Heart right ventricle (tissue), 16 donors: ENCODE measurements at regions not wholly inside any gene's neighbourhood (a gene's known extent, or its start where the extent isn't known, plus 50 kb on each side); places are given as distances from the start of the nearest gene placed in this dataset.
A peak's percentile ranks its signal among the peaks of the same experiment; 100 is the strongest.
"Not testable (repeated sequence)": the region's sequence is repeated elsewhere in the genome, so short reads cannot be mapped to it uniquely, and the experiment has no call there.

Experiments used
- ATAC-seq, 8 donors: fragments of 200-7000 bp; cut with Tn5 transposase; one replicate each; pipeline ENCODE4 v1.9.1; 2020; ENCODE audit warnings: mild to moderate bottlenecking in 8 of 8, moderate library complexity in 8 of 8, moderate number of reproducible peaks in 1 of 8
- DNase-seq, 2 donors: peaks; one replicate each; pipeline ENCODE4 v3.0.0-alpha.2; 2020
- H3K27ac ChIP-seq, 10 donors: fragments of 200-600 bp; sonication (generic) in 2 of 10; one replicate each; pipeline versions ENCODE4 v1.5.0 to v1.8.0; 2020 to 2022; ENCODE audit warnings: mild to moderate bottlenecking in 3 of 10
- H3K27me3 ChIP-seq, 7 donors: fragments of 200-600 bp; one replicate each; pipeline ENCODE4 v1.8.0; 2021 to 2022; ENCODE audit warnings: mild to moderate bottlenecking in 2 of 7
- H3K36me3 ChIP-seq, 9 donors: fragments of 200-600 bp; sonication (generic) in 1 of 9; one replicate each; pipeline versions ENCODE4 v1.5.0 to v1.8.0; 2020 to 2022; ENCODE audit warnings: mild to moderate bottlenecking in 2 of 9
- H3K4me1 ChIP-seq, 9 donors: fragments of 200-600 bp; sonication (generic) in 1 of 9; one replicate each; pipeline versions ENCODE4 v1.5.0 to v1.8.0; 2020 to 2022; ENCODE audit warnings: mild to moderate bottlenecking in 4 of 9
- H3K4me3 ChIP-seq, 10 donors: fragments of 200-600 bp; sonication (generic) in 2 of 10; one replicate each; pipeline versions ENCODE4 v1.5.0 to v1.8.0; 2020 to 2022; ENCODE audit warnings: mild to moderate bottlenecking in 7 of 10, moderate library complexity in 2 of 10
- H3K9me3 ChIP-seq, 11 donors: fragments of 200-600 bp in 10 of 11; sonication (generic) in 2 of 11; one replicate each; pipeline versions ENCODE4 v1.5.0 to v1.8.0; 2013 to 2022; ENCODE audit warnings: mild to moderate bottlenecking in 2 of 11, control low read depth in 1 of 11, moderate library complexity in 1 of 11
- WGBS, 2 donors: extraction: QIAGEN DNeasy Blood & Tissue Kit; methylation state at CpG; one replicate each; pipeline ENCODE4 v1.1.7; 2013; ENCODE audit warnings: inconsistent platforms in 1 of 2; 5-methylcytosine and 5-hydroxymethylcytosine counted together
- intact Hi-C, 10 donors: fragments of 100-400 bp; cut with DNase I; formaldehyde crosslinking; loops; one replicate each; pipeline versions ENCODE4 v1.11.1 to v1.14.2; 2022
- TF ChIP-seq, protein P1 (sequence below), 9 donors: fragments of 200-600 bp; sonication (generic) in 2 of 9; IDR thresholded peaks; one replicate each; pipeline versions ENCODE4 v1.5.0 to v1.8.0; 2021 to 2022; ENCODE audit warnings: antibody characterized with exemption in 9 of 9, mild to moderate bottlenecking in 5 of 9, moderate library complexity in 1 of 9
- donor health status: Arrhythmogenic right ventricular cardiomyopathy.
- donor health status: ischemic (EF 13 %, LVEDD 7.1; RV severe dilation, severe dysfunction).
- donor health status: healthy with polysubstance abuse.
- donor health status: DM: no; HTN: yes; CAD: no.
- donor health status: DM: no; HTN: no; CAD: no.
- donor health status: ischemic (EF 25% LVEDD 6.9; RV normal size, moderate dysfunction).
- donor health status: ischemic (EF 25% LVEDD 5.7; RV mildly dilated, moderate dysfunction).
- donor health status: healthy.
- donor health status: DM: yes; HTN: yes; CAD: no.
- donor health status: Ischemic cardiomyopathy.
- donor health status: ischemic (EF 35%, LVEDD 5.7; RV mildly dilated, moderate dysfunction).
- donor health status: nonischemic (EF 11% LVEDD 7.7; RV severe dilation, severe dysfunction).
- donor health status: DM: yes; HTN: yes; CAD: no.
- donor health status: PGD.
- donor health status: ischemic (EF 29% LVEDD 5.4; RV normal size, mild dysfunction).
- donor health status: nonischemic (EF 23%, LVEDD 6.1; RV moderate dilation, normal function).

DNA sequence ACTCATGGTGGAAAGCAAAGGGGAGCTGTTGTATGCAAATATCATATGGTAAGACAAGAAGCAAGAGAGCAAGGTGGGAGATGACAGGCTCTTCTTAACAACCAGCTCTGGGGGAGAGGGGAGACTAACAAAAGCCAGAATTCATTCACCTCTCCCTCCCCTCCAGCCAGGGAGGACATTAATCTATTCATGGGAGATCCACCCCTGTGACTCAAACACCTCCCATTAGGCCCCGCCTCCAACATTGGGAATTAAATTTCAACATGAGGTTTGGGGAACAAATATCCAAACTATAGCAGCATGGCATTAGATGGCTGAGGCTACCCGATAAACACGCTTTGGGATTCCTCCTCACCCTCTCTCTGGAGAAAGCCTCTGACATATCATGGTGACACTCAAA is 210.6 kb downstream of the RHOU start:
- DNase-seq: no peak

DNA sequence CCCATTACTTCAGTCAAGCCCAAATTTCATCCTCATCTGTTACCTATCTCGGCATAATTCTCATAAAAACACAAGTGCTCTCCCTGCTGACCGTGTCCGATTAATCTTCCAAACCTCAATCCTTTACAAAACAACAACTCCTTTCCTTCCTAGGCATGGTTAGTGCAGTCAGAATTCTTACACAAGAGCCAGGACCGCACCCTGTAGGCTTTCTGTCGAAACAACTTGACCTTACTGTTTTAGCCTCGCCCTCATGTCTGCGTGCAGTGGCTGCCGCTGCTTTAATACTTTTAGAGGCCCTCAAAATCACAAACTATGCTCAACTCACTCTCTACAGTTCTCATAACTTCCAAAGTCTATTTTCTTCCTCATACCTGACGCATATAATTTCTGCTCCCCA is 214.3 kb downstream of the RHOU start:
- H3K27ac ChIP-seq: peak overlapping the region in 1 of 10 donors; percentile 56
- H3K36me3 ChIP-seq, H3K9me3 ChIP-seq, DNase-seq, intact Hi-C loops, ATAC-seq, H3K4me3 ChIP-seq, H3K27me3 ChIP-seq: not testable (repeated sequence)
- H3K4me1 ChIP-seq: peaks cover 0 to 19% (median 0%) of the 10 kb centered on the region in 9 donors
- WGBS, 2 donors: 80 to 82% methylated on average over 9 of the region's 9 CpGs

More for the DNA sequence above, 210.6 kb downstream of the RHOU start:
- Histone ChIP-seq H3K4me3 (no peak overlapping the region), H3K36me3 (no peaks in the 10 kb centered on the region), H3K27ac (no peak overlapping the region), H3K27me3 (no peaks in the 10 kb centered on the region), H3K4me1 (peaks cover 0 to 42% (median 0%) of the 10 kb centered on the region in 9 donors), H3K9me3 (peaks cover 0 to 4% (median 0%) of the 10 kb centered on the region in 11 donors)
- TF ChIP-seq, protein P1, sequence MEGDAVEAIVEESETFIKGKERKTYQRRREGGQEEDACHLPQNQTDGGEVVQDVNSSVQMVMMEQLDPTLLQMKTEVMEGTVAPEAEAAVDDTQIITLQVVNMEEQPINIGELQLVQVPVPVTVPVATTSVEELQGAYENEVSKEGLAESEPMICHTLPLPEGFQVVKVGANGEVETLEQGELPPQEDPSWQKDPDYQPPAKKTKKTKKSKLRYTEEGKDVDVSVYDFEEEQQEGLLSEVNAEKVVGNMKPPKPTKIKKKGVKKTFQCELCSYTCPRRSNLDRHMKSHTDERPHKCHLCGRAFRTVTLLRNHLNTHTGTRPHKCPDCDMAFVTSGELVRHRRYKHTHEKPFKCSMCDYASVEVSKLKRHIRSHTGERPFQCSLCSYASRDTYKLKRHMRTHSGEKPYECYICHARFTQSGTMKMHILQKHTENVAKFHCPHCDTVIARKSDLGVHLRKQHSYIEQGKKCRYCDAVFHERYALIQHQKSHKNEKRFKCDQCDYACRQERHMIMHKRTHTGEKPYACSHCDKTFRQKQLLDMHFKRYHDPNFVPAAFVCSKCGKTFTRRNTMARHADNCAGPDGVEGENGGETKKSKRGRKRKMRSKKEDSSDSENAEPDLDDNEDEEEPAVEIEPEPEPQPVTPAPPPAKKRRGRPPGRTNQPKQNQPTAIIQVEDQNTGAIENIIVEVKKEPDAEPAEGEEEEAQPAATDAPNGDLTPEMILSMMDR (IDR thresholded peaks at IDR 0.05): no peak
- intact Hi-C loops: no loop called here
- WGBS, 2 donors: 97 to 98% methylated on average over 3 of the region's 3 CpGs
- no peak for ATAC-seq

DNA sequence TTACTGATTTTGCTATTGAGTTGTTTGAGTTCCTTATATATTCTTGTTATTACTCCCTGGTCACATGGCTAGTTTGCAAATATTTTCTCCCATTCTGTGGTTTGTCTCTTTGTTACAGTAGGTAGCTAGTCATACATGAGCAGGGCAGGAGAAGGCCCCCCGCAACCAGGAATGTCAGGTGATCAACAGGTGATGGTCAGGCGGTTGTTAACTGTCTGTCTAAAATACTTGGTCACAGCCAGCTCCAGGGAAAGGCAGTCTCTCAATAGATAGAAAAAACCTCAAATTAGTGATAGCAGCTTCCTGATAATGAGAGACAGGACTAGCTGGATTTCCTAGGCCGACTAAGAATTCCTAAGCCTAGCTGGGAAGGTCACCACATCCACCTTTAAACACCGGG is 217.9 kb downstream of the RHOU start:
- Histone ChIP-seq H3K9me3 (peaks cover 0 to 9% (median 0%) of the 10 kb centered on the region in 11 donors), H3K27ac (no peak overlapping the region), H3K4me3 (no peak overlapping the region), H3K27me3 (no peaks in the 10 kb centered on the region), H3K36me3 (no peaks in the 10 kb centered on the region), H3K4me1 (peaks cover 0 to 9% (median 0%) of the 10 kb centered on the region in 9 donors)
- ATAC-seq: no peak
- intact Hi-C loops: no loop called here
- TF ChIP-seq, protein P1 (IDR thresholded peaks at IDR 0.05): no peak
- DNase-seq: no peak
- WGBS, 2 donors: 81 to 82% methylated on average over 4 of the region's 4 CpGs

DNA sequence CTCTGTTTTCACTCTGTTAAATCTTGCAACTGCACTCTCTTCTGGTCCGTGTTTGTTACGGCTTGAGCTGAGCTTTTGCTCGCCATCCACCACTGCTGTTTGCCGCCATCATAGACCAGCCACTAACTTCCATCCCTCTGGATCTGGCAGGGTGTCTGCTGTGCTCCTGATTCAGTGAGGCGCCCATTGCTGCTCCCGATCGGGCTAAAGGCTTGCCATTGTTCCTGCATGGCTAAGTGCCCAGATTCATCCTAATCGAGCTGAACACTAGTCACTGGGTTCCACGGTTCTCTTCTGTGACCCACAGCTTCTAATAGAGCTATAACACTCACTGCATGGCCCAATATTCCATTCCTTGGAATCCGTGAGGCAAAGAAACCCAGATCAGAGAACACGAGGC is 218.5 kb downstream of the RHOU start:
- H3K36me3 ChIP-seq, H3K27ac ChIP-seq, DNase-seq, H3K4me3 ChIP-seq, ATAC-seq, H3K27me3 ChIP-seq, H3K9me3 ChIP-seq, H3K4me1 ChIP-seq, intact Hi-C loops: not testable (repeated sequence)
- WGBS, 2 donors: 86 to 87% methylated on average over 11 of the region's 11 CpGs

DNA sequence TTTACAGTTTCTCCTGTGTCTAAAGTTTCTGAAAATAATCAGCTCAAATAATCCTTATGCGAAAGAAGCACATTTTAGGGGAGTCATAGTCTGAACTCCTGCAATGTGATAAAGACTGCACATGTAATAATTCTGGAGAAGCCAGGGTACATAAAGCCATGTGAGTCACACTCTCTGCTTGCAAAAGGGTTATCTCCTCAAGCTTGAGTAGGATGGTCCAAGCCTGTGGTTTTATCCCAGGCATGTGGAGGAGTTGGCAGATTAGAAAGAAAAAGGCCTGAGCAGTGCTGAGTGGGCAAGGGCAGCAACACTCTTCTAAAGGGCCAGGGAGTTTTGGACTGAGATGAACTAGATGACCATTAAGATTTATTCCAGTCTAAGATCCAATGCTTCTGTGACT is 220.4 kb downstream of the RHOU start:
- DNase-seq (no peak), ATAC-seq (peak in 1 of 8 donors; percentile 48)
- H3K4me3 ChIP-seq: no peak overlapping the region
- no peaks in the 10 kb centered on the region for H3K36me3 ChIP-seq
- TF ChIP-seq, protein P1 (IDR thresholded peaks at IDR 0.05): no peak
- peaks cover 0 to 6% (median 0%) of the 10 kb centered on the region in 9 donors for H3K4me1 ChIP-seq
- no peaks in the 10 kb centered on the region for H3K27me3 ChIP-seq
- intact Hi-C loops: no loop called here
- H3K27ac ChIP-seq: no peak overlapping the region
- peaks cover 0 to 9% (median 0%) of the 10 kb centered on the region in 11 donors for H3K9me3 ChIP-seq
- 92 to 98% methylated on average over 1 of the region's 1 CpG for WGBS, 2 donors
